ENCODE measurements at regions not wholly inside any gene's neighbourhood (a gene's known extent, or its start where the extent isn't known, plus 50 kb on each side); places are given as distances from the start of the nearest gene placed in this dataset.

DNA sequence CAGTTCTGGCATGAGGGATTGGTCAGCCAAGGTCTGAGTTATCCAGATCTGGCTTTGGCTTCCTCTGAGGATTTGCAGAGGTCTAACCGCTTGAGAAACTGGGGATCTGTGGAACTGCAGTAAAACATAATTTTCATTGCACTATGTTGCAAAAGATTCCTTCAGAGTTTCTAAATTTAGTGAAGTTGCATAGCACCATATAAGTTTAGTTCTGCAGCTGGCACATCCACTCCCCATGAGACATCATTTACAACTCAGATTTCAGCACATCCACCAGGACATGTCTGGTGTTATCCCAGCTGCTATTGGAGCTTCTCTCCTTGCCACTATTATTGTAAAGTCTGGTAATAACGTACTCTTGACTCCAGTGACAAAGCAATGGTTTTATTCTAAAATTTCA, 181.5 kb downstream of the CWF19L2 start:
- no peaks in the 10 kb centered on the region for H3K9me3 ChIP-seq
- H3K36me3 ChIP-seq: no peaks in the 10 kb centered on the region
- intact Hi-C loops (cut with DNase I; ENCODE audit: low total_unique reads): no loop called here
- no peaks in the 10 kb centered on the region for H3K27me3 ChIP-seq
- no peak for TF ChIP-seq POLR2A (IDR thresholded peaks at IDR 0.05)
- TF ChIP-seq, protein P1, sequence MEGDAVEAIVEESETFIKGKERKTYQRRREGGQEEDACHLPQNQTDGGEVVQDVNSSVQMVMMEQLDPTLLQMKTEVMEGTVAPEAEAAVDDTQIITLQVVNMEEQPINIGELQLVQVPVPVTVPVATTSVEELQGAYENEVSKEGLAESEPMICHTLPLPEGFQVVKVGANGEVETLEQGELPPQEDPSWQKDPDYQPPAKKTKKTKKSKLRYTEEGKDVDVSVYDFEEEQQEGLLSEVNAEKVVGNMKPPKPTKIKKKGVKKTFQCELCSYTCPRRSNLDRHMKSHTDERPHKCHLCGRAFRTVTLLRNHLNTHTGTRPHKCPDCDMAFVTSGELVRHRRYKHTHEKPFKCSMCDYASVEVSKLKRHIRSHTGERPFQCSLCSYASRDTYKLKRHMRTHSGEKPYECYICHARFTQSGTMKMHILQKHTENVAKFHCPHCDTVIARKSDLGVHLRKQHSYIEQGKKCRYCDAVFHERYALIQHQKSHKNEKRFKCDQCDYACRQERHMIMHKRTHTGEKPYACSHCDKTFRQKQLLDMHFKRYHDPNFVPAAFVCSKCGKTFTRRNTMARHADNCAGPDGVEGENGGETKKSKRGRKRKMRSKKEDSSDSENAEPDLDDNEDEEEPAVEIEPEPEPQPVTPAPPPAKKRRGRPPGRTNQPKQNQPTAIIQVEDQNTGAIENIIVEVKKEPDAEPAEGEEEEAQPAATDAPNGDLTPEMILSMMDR (IDR thresholded peaks at IDR 0.05): no peak
- H3K27ac ChIP-seq: peak overlapping the region in 1 of 2 donors; percentile 1
- H3K4me1 ChIP-seq: no peaks in the 10 kb centered on the region
- no peak for DNase-seq
- H3K4me3 ChIP-seq: no peak overlapping the region

DNA sequence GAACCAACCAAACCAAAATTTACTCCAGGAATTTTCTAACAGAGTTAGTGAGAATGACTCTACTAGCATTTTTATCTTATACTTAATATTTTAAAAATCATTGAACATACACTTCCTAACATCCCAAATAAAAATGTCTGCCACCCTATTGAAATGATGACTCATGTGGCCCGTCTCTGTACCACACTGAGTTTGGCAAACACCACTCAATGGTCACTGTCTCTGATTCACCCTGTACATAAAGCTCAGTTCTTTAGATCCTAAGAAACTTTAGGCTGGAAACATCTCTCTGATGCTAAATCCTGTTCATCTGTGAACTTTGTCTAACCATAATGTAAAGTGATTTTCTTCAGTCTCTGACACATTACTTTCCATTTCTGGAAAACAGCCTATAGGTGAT, 182.0 kb downstream of the CWF19L2 start:
- H3K27me3 ChIP-seq: no peaks in the 10 kb centered on the region
- peak overlapping the region in 1 of 2 donors; percentile 1 for H3K27ac ChIP-seq
- H3K4me3 ChIP-seq: no peak overlapping the region
- H3K36me3 ChIP-seq: no peaks in the 10 kb centered on the region
- no peak for DNase-seq
- no peak for TF ChIP-seq POLR2A (IDR thresholded peaks at IDR 0.05)
- TF ChIP-seq, protein P1 (IDR thresholded peaks at IDR 0.05): no peak
- no peaks in the 10 kb centered on the region for H3K9me3 ChIP-seq
- H3K4me1 ChIP-seq: no peaks in the 10 kb centered on the region
- intact Hi-C loops (cut with DNase I; ENCODE audit: low total_unique reads): no loop called here

GRCh38 chr11:107274138-107274537, 183.5 kb downstream of the CWF19L2 start:
- TF ChIP-seq POLR2A (IDR thresholded peaks at IDR 0.05): no peak
- TF ChIP-seq, protein P1 (IDR thresholded peaks at IDR 0.05): no peak
- intact Hi-C loops (cut with DNase I; ENCODE audit: low total_unique reads): no loop called here

GRCh38 chr11:107272561-107272960, 185.1 kb downstream of the CWF19L2 start:
- H3K27ac ChIP-seq: no peak overlapping the region

More at GRCh38 chr11:107274138-107274537, 183.5 kb downstream of the CWF19L2 start:
- Histone ChIP-seq H3K27ac (no peak overlapping the region), H3K27me3 (no peaks in the 10 kb centered on the region), H3K36me3 (no peaks in the 10 kb centered on the region), H3K9me3 (no peaks in the 10 kb centered on the region), H3K4me3 (no peak overlapping the region), H3K4me1 (no peaks in the 10 kb centered on the region)
- DNase-seq: no peak

GRCh38 chr11:107271425-107271824, 186.2 kb downstream of the CWF19L2 start:
- intact Hi-C loops (cut with DNase I; ENCODE audit: low total_unique reads): no loop called here
- Histone ChIP-seq H3K4me1 (peaks cover 0 to 2% of the 10 kb centered on the region in 2 donors), H3K27me3 (no peaks in the 10 kb centered on the region), H3K4me3 (no peak overlapping the region), H3K27ac (no peak overlapping the region), H3K36me3 (no peaks in the 10 kb centered on the region), H3K9me3 (no peaks in the 10 kb centered on the region)
- DNase-seq: no peak
- no peak for TF ChIP-seq POLR2A (IDR thresholded peaks at IDR 0.05)
- TF ChIP-seq, protein P1 (IDR thresholded peaks at IDR 0.05): no peak

More at GRCh38 chr11:107272561-107272960, 185.1 kb downstream of the CWF19L2 start:
- Histone ChIP-seq H3K9me3 (no peaks in the 10 kb centered on the region), H3K4me3 (no peak overlapping the region), H3K36me3 (no peaks in the 10 kb centered on the region), H3K4me1 (no peaks in the 10 kb centered on the region), H3K27me3 (no peaks in the 10 kb centered on the region)
- TF ChIP-seq, protein P1 (IDR thresholded peaks at IDR 0.05): no peak
- no peak for TF ChIP-seq POLR2A (IDR thresholded peaks at IDR 0.05)
- intact Hi-C loops (cut with DNase I; ENCODE audit: low total_unique reads): no loop called here
- no peak for DNase-seq

Measured in uterus (tissue), 3 donors.